Hepatocyte (in vitro differentiated cells): ENCODE measurements at regions not wholly inside any gene's neighbourhood (a gene's known extent, or its start where the extent isn't known, plus 50 kb on each side); places are given as distances from the start of the nearest gene placed in this dataset.

Experiments
- EZH2 ChIP-seq: fragments of 200-600 bp; sonication (generic); IDR thresholded peaks from 2 replicates; pipeline ENCODE4 v1.6.1; 2016; ENCODE audit warnings: antibody characterized with exemption, mild to moderate bottlenecking, borderline replicate concordance
- TF ChIP-seq, protein P1 (sequence below): fragments of 200-600 bp; sonication (generic); IDR thresholded peaks from 2 replicates; pipeline ENCODE4 v1.5.1; 2016; ENCODE audit warnings: antibody characterized with exemption, mild to moderate bottlenecking; ENCODE audit not compliant: poor library complexity

- TF ChIP-seq, protein P1, sequence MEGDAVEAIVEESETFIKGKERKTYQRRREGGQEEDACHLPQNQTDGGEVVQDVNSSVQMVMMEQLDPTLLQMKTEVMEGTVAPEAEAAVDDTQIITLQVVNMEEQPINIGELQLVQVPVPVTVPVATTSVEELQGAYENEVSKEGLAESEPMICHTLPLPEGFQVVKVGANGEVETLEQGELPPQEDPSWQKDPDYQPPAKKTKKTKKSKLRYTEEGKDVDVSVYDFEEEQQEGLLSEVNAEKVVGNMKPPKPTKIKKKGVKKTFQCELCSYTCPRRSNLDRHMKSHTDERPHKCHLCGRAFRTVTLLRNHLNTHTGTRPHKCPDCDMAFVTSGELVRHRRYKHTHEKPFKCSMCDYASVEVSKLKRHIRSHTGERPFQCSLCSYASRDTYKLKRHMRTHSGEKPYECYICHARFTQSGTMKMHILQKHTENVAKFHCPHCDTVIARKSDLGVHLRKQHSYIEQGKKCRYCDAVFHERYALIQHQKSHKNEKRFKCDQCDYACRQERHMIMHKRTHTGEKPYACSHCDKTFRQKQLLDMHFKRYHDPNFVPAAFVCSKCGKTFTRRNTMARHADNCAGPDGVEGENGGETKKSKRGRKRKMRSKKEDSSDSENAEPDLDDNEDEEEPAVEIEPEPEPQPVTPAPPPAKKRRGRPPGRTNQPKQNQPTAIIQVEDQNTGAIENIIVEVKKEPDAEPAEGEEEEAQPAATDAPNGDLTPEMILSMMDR = no peak
- TF ChIP-seq EZH2 = no peak
Observed at GRCh38 chr2:49288902-49289700, 134.8 kb upstream of the FSHR start.
